Adrenal gland (tissue), 9 donors: ENCODE measurements at regions not wholly inside any gene's neighbourhood (a gene's known extent, or its start where the extent isn't known, plus 50 kb on each side); places are given as distances from the start of the nearest gene placed in this dataset.

Experiments
- DNase-seq, 7 donors: peaks; one replicate each; pipeline ENCODE4 v3.0.0-alpha.2; 2019 to 2020
- H3K27ac ChIP-seq, 5 donors: fragments of 200-600 bp; sonication (generic) in 4 of 5; 1 replicate in 3 of 5; 2 replicates in 2 of 5; pipeline versions ENCODE4 v1.5.1 to v1.8.0; 2016 to 2020; ENCODE audit warnings: mild to moderate bottlenecking in 1 of 5
- H3K27me3 ChIP-seq: fragments of 200-600 bp; 2 replicates; pipeline ENCODE4 v1.8.0; 2021
- H3K36me3 ChIP-seq, 2 donors: fragments of 200-600 bp; replicated peaks in 1 of 2; 1 replicate in 1 of 2; 2 replicates in 1 of 2; pipeline versions ENCODE4 v1.5.1 to v1.8.0; 2018 to 2022
- H3K4me1 ChIP-seq, 2 donors: fragments of 200-600 bp; replicated peaks in 1 of 2; 1 replicate in 1 of 2; 2 replicates in 1 of 2; pipeline versions ENCODE4 v1.5.1 to v1.8.0; 2018 to 2021
- H3K4me3 ChIP-seq, 4 donors: fragments of 200-600 bp; sonication (generic) in 3 of 4; one replicate each; pipeline ENCODE4 v1.5.1; 2016 to 2018
- H3K9me3 ChIP-seq, 3 donors: fragments of 200-600 bp; sonication (generic) in 1 of 3; replicated peaks in 1 of 3; 1 replicate in 2 of 3; 2 replicates in 1 of 3; pipeline versions ENCODE4 v1.5.1 to v1.8.0; 2016 to 2021
- POLR2A ChIP-seq, 2 donors: fragments of 450-650 bp; IDR thresholded peaks; one replicate each; pipeline ENCODE4 v1.6.1; 2017; ENCODE audit warnings: antibody characterized with exemption in 2 of 2, mild to moderate bottlenecking in 2 of 2, moderate library complexity in 1 of 2
- WGBS, 4 donors: extraction: QIAGEN DNeasy Blood & Tissue Kit in 2 of 4; methylation state at CpG; one replicate each; pipeline versions ENCODE4 v1.1.5 to v1.1.7; 2013 to 2017; 5-methylcytosine and 5-hydroxymethylcytosine counted together
- intact Hi-C, 2 donors: fragments of 100-400 bp; cut with DNase I; formaldehyde crosslinking; loops; one replicate each; pipeline versions ENCODE4 v1.14.1 to v1.15.0; 2022 to 2023
- TF ChIP-seq, protein P1 (sequence below), 6 experiments: fragments of 450-650 bp in 4 of 6; fragments of 200-600 bp in 2 of 6; sonication (generic) in 1 of 6; IDR thresholded peaks; 1 replicate in 5 of 6; 2 replicates in 1 of 6; pipeline versions ENCODE4 v1.5.1 to v1.8.0; 2016 to 2021; ENCODE audit warnings: antibody characterized with exemption in 6 of 6, mild to moderate bottlenecking in 2 of 6, moderate library complexity in 1 of 6
- donor health status: healthy with polysubstance abuse.
- donor health status: Bipolar disorder and iron deficiency.
- donor health status: DM: yes; HTN: yes; CAD: no.
- donor health status: DM: no; HTN: no; CAD: no.
- donor health status: DM: no; HTN: no; CAD: no.

DNA sequence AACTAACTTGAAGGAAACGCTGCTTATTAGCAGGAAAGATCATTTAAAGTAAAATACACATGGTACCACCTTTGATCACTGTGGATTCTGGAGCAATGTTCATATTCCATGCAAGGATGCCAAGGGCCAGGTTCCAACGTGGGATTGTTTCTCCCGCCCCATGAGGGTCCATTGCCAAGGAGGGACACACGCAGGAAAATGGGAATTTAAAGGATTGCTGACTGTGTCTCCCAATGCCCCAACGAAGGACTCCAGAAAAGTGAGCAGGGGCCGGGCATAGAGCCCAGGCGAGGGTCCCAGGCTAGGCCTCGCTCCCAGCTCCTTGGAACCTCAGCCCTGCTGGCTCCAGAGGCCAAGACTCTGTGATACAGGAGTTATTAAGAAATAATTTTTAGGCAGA, 111.2 kb downstream of the DACT2 start:
- no peak for DNase-seq
- TF ChIP-seq, protein P1, sequence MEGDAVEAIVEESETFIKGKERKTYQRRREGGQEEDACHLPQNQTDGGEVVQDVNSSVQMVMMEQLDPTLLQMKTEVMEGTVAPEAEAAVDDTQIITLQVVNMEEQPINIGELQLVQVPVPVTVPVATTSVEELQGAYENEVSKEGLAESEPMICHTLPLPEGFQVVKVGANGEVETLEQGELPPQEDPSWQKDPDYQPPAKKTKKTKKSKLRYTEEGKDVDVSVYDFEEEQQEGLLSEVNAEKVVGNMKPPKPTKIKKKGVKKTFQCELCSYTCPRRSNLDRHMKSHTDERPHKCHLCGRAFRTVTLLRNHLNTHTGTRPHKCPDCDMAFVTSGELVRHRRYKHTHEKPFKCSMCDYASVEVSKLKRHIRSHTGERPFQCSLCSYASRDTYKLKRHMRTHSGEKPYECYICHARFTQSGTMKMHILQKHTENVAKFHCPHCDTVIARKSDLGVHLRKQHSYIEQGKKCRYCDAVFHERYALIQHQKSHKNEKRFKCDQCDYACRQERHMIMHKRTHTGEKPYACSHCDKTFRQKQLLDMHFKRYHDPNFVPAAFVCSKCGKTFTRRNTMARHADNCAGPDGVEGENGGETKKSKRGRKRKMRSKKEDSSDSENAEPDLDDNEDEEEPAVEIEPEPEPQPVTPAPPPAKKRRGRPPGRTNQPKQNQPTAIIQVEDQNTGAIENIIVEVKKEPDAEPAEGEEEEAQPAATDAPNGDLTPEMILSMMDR (IDR thresholded peaks at IDR 0.05), result no peak
- TF ChIP-seq POLR2A (IDR thresholded peaks at IDR 0.05), result no peak
- Histone ChIP-seq H3K27ac (no peak overlapping the region), H3K36me3 (no peaks in the 10 kb centered on the region), H3K4me1 (no peaks in the 10 kb centered on the region), H3K9me3 (no peaks in the 10 kb centered on the region), H3K4me3 (no peak overlapping the region), H3K27me3 (no peaks in the 10 kb centered on the region)
- WGBS, 4 donors, result 82 to 91% (median 89%) methylated on average over 8 of the region's 8 CpGs
- intact Hi-C loops, result no loop called here

DNA sequence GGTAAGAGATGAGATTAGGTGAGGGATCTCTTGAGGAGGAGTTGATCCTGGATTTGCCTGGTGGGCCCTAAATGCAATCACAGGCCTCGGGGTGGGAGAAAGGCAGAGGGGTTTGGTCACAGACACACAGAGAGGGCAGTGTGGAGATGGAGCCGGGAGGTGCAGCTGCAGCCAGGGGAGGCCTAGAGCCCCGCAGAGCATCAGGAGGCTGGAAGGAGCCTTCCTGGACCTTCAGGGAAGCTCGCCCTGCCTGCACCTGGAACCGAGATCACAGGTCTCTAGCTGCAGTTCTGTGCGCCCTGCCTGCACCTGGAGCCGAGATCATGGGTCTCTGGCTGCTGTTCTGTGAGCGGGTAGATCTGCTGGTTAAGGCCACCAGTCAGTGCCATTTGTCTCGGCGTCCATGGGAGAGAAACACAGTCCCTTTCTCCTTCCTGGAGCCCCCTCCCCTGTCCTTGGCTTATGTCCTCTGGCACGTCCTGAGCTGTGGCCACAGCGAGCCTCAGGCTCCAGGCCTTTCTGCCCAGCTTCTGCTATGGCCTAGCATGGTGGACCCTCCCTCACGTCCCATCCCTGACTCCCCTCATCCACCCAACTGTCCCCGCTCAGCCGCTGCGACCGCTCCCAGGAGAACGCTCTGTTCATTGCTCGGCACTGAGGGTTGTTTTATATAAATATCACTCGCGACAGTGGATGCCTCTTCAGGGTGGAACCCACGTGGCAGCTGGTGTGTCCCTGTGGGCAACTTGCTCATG, 112.0 kb downstream of the DACT2 start:
- Histone ChIP-seq H3K4me1 (no peaks in the 10 kb centered on the region), H3K36me3 (no peaks in the 10 kb centered on the region), H3K4me3 (no peak overlapping the region), H3K9me3 (no peaks in the 10 kb centered on the region), H3K27me3 (no peaks in the 10 kb centered on the region), H3K27ac (no peak overlapping the region)
- DNase-seq, result no peak
- TF ChIP-seq, protein P1 (IDR thresholded peaks at IDR 0.05), result no peak
- TF ChIP-seq POLR2A (IDR thresholded peaks at IDR 0.05), result no peak
- intact Hi-C loops, result no loop called here
- 77 to 89% (median 82%) methylated on average over 22 of the region's 22 CpGs for WGBS, 4 donors

- Histone ChIP-seq H3K4me3 (no peak overlapping the region), H3K4me1 (no peaks in the 10 kb centered on the region), H3K27me3 (no peaks in the 10 kb centered on the region), H3K9me3 (no peaks in the 10 kb centered on the region), H3K27ac (no peak overlapping the region), H3K36me3 (no peaks in the 10 kb centered on the region)
- no peak for TF ChIP-seq POLR2A (IDR thresholded peaks at IDR 0.05)
- TF ChIP-seq, protein P1 (IDR thresholded peaks at IDR 0.05), result no peak
- no peak for DNase-seq
- 81 to 88% (median 85%) methylated on average over 16 of the region's 16 CpGs for WGBS, 4 donors
- intact Hi-C loops, result no loop called here
Observed at GRCh38 chr6:168206661-168207274, 112.8 kb downstream of the DACT2 start.

DNA sequence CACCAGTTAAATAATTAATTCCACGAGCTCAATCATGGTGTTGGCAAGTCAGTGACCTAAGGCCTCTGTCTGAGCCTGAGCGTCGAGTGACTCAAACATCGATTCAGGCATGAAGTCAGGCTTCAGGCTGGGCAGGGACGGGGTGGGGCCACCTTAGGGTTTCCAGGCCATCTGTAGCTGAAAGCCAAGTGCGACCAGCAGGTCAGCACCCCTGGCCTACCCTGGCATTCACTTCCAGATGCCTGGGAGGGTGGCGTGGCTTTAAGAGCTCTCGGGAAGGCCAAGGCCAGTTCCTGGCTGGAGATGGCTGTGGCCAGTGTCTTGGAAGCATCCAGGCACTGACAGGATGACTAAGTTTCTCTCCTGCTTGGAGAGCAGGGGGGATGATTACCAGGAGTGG, 113.4 kb downstream of the DACT2 start:
- intact Hi-C loops, result no loop called here
- Histone ChIP-seq H3K9me3 (no peaks in the 10 kb centered on the region), H3K27me3 (no peaks in the 10 kb centered on the region), H3K4me1 (no peaks in the 10 kb centered on the region), H3K4me3 (no peak overlapping the region), H3K27ac (no peak overlapping the region), H3K36me3 (no peaks in the 10 kb centered on the region)
- DNase-seq, result peak in 1 of 7 donors; percentile 14
- 75 to 89% (median 81%) methylated on average over 6 to 8 of the region's 8 CpGs for WGBS, 4 donors
- TF ChIP-seq, protein P1 (IDR thresholded peaks at IDR 0.05), result no peak
- TF ChIP-seq POLR2A (IDR thresholded peaks at IDR 0.05), result no peak
